Stimulated activated naive B cell treated with anti-CD40 and anti-IgM and Interleukin-4, amounts not matched to agents 10 μg/mL and 1 μg/mL and 100 μg/mL, for 72 hours (primary cell): ENCODE measurements at regions not wholly inside any gene's neighbourhood (a gene's known extent, or its start where the extent isn't known, plus 50 kb on each side); places are given as distances from the start of the nearest gene placed in this dataset.
"Not testable (repeated sequence)": the region's sequence is repeated elsewhere in the genome, so short reads cannot be mapped to it uniquely, and the experiment has no call there.

Experiments used
- ATAC-seq, 2 donors: fragments of 150-1000 bp; cut with Tn5 transposase; replicated peaks; 2 replicates each; pipeline ENCODE4 v1.10.0; 2021; ENCODE audit warnings: moderate library complexity in 1 of 2
- DNase-seq: peaks from one replicate; pipeline ENCODE4 v3.0.0; 2021
- H3K27ac Mint-ChIP-seq: one replicate; pipeline ENCODE4 v1.8.0; 2022; ENCODE audit warnings: mild to moderate bottlenecking, mixed read lengths
- H3K27me3 Mint-ChIP-seq, 2 donors: one replicate each; pipeline ENCODE4 v1.8.0; 2022; ENCODE audit warnings: mixed read lengths in 2 of 2
- H3K36me3 Mint-ChIP-seq, 2 donors: one replicate each; pipeline ENCODE4 v1.8.0; 2022; ENCODE audit warnings: mixed read lengths in 2 of 2, mild to moderate bottlenecking in 1 of 2
- H3K4me1 Mint-ChIP-seq, 2 donors: one replicate each; pipeline ENCODE4 v1.8.0; 2022; ENCODE audit warnings: mixed read lengths in 2 of 2, mild to moderate bottlenecking in 1 of 2
- H3K4me3 Mint-ChIP-seq, 2 donors: one replicate each; pipeline ENCODE4 v1.8.0; 2022; ENCODE audit warnings: mild to moderate bottlenecking in 2 of 2, mixed read lengths in 2 of 2, moderate library complexity in 1 of 2
- H3K9me3 Mint-ChIP-seq, 2 donors: one replicate each; pipeline ENCODE4 v1.8.0; 2022; ENCODE audit warnings: mixed read lengths in 2 of 2, mild to moderate bottlenecking in 1 of 2

GRCh38 chr3:55264919-55265318, 222.2 kb downstream of the WNT5A start:
- H3K9me3 Mint-ChIP-seq = peaks cover 4 to 5% of the 10 kb centered on the region in 2 donors
- no peaks in the 10 kb centered on the region for H3K27me3 Mint-ChIP-seq
- no peaks in the 10 kb centered on the region for H3K4me1 Mint-ChIP-seq
- DNase-seq = no peak
- ATAC-seq = no peak
- no peak overlapping the region for H3K27ac Mint-ChIP-seq
- no peaks in the 10 kb centered on the region for H3K36me3 Mint-ChIP-seq
- H3K4me3 Mint-ChIP-seq = no peak overlapping the region

GRCh38 chr3:55252921-55253320, 234.2 kb downstream of the WNT5A start:
- Mint-ChIP-seq H3K9me3 (peaks cover 8% of the 10 kb centered on the region in 2 donors), H3K4me1 (no peaks in the 10 kb centered on the region), H3K36me3 (no peaks in the 10 kb centered on the region), H3K27ac (no peak overlapping the region), H3K4me3 (no peak overlapping the region), H3K27me3 (no peaks in the 10 kb centered on the region)
- no peak for ATAC-seq
- no peak for DNase-seq

- not testable (repeated sequence) for ATAC-seq
Observed at GRCh38 chr3:55249156-55249555, 237.9 kb downstream of the WNT5A start.

GRCh38 chr3:55247666-55248065, 239.4 kb downstream of the WNT5A start:
- Mint-ChIP-seq H3K9me3 (peaks cover 8 to 14% of the 10 kb centered on the region in 2 donors), H3K27ac (no peak overlapping the region), H3K4me1 (no peaks in the 10 kb centered on the region), H3K36me3 (no peaks in the 10 kb centered on the region), H3K27me3 (no peaks in the 10 kb centered on the region), H3K4me3 (no peak overlapping the region)
- ATAC-seq = no peak
- DNase-seq = no peak

More at GRCh38 chr3:55249156-55249555, 237.9 kb downstream of the WNT5A start:
- H3K27ac Mint-ChIP-seq, H3K4me3 Mint-ChIP-seq, H3K27me3 Mint-ChIP-seq, DNase-seq, H3K4me1 Mint-ChIP-seq, H3K36me3 Mint-ChIP-seq: not testable (repeated sequence)
- peaks cover 11 to 14% of the 10 kb centered on the region in 2 donors for H3K9me3 Mint-ChIP-seq

GRCh38 chr3:55246033-55246432, 241.1 kb downstream of the WNT5A start:
- Mint-ChIP-seq H3K27ac (no peak overlapping the region), H3K27me3 (no peaks in the 10 kb centered on the region), H3K4me1 (no peaks in the 10 kb centered on the region), H3K36me3 (no peaks in the 10 kb centered on the region), H3K4me3 (no peak overlapping the region), H3K9me3 (peaks cover 4 to 12% of the 10 kb centered on the region in 2 donors)
- DNase-seq = no peak
- no peak for ATAC-seq

- Mint-ChIP-seq H3K27me3 (no peaks in the 10 kb centered on the region), H3K9me3 (peaks cover 4 to 12% of the 10 kb centered on the region in 2 donors), H3K36me3 (no peaks in the 10 kb centered on the region), H3K4me3 (no peak overlapping the region), H3K4me1 (no peaks in the 10 kb centered on the region), H3K27ac (no peak overlapping the region)
- ATAC-seq (no peak), DNase-seq (no peak)
Observed at GRCh38 chr3:55245351-55245750, 241.8 kb downstream of the WNT5A start.

GRCh38 chr3:55244247-55244646, 242.9 kb downstream of the WNT5A start:
- no peak for DNase-seq
- H3K4me3 Mint-ChIP-seq = no peak overlapping the region
- no peaks in the 10 kb centered on the region for H3K4me1 Mint-ChIP-seq
- no peak for ATAC-seq
- H3K27me3 Mint-ChIP-seq = no peaks in the 10 kb centered on the region
- H3K36me3 Mint-ChIP-seq = no peaks in the 10 kb centered on the region
- H3K9me3 Mint-ChIP-seq = peaks cover 7 to 10% of the 10 kb centered on the region in 2 donors
- H3K27ac Mint-ChIP-seq = no peak overlapping the region

GRCh38 chr3:55243678-55244077, 243.4 kb downstream of the WNT5A start:
- ATAC-seq = no peak
- no peak overlapping the region for H3K4me3 Mint-ChIP-seq
- H3K36me3 Mint-ChIP-seq = no peaks in the 10 kb centered on the region
- H3K27me3 Mint-ChIP-seq = no peaks in the 10 kb centered on the region
- DNase-seq = no peak
- H3K27ac Mint-ChIP-seq = no peak overlapping the region
- no peaks in the 10 kb centered on the region for H3K4me1 Mint-ChIP-seq
- peaks cover 7 to 11% of the 10 kb centered on the region in 2 donors for H3K9me3 Mint-ChIP-seq

GRCh38 chr3:55242921-55243320, 244.2 kb downstream of the WNT5A start:
- Mint-ChIP-seq H3K4me1 (no peaks in the 10 kb centered on the region), H3K27me3 (no peaks in the 10 kb centered on the region)
- no peak for DNase-seq

GRCh38 chr3:55241098-55241497, 246.0 kb downstream of the WNT5A start:
- peaks cover 0 to 4% of the 10 kb centered on the region in 2 donors for H3K27me3 Mint-ChIP-seq
- H3K36me3 Mint-ChIP-seq = no peaks in the 10 kb centered on the region
- ATAC-seq (no peak), DNase-seq (no peak)
- no peaks in the 10 kb centered on the region for H3K4me1 Mint-ChIP-seq
- H3K4me3 Mint-ChIP-seq = no peak overlapping the region
- H3K9me3 Mint-ChIP-seq = peaks cover 7 to 9% of the 10 kb centered on the region in 2 donors
- no peak overlapping the region for H3K27ac Mint-ChIP-seq

More at GRCh38 chr3:55242921-55243320, 244.2 kb downstream of the WNT5A start:
- no peak overlapping the region for H3K4me3 Mint-ChIP-seq
- H3K36me3 Mint-ChIP-seq = no peaks in the 10 kb centered on the region
- no peak for ATAC-seq
- no peak overlapping the region for H3K27ac Mint-ChIP-seq
- peaks cover 6 to 10% of the 10 kb centered on the region in 2 donors for H3K9me3 Mint-ChIP-seq

- Mint-ChIP-seq H3K9me3 (peaks cover 7 to 12% of the 10 kb centered on the region in 2 donors), H3K27ac (no peak overlapping the region), H3K4me3 (no peak overlapping the region), H3K36me3 (no peaks in the 10 kb centered on the region), H3K4me1 (no peaks in the 10 kb centered on the region), H3K27me3 (peaks cover 0 to 4% of the 10 kb centered on the region in 2 donors)
- DNase-seq = no peak
- no peak for ATAC-seq
Observed at GRCh38 chr3:55235416-55235815, 251.7 kb downstream of the WNT5A start.

GRCh38 chr3:55226696-55227095, 260.4 kb downstream of the WNT5A start:
- Mint-ChIP-seq H3K4me1 (no peaks in the 10 kb centered on the region), H3K27me3 (no peaks in the 10 kb centered on the region), H3K4me3 (no peak overlapping the region), H3K36me3 (no peaks in the 10 kb centered on the region), H3K9me3 (peaks cover 0 to 2% of the 10 kb centered on the region in 2 donors), H3K27ac (no peak overlapping the region)
- ATAC-seq (no peak), DNase-seq (no peak)

GRCh38 chr3:55218577-55218976, 268.5 kb downstream of the WNT5A start:
- Mint-ChIP-seq H3K4me3 (no peak overlapping the region), H3K36me3 (no peaks in the 10 kb centered on the region), H3K9me3 (peaks cover 18 to 23% of the 10 kb centered on the region in 2 donors), H3K27me3 (no peaks in the 10 kb centered on the region), H3K4me1 (no peaks in the 10 kb centered on the region), H3K27ac (no peak overlapping the region)
- no peak for DNase-seq
- ATAC-seq = no peak

- no peaks in the 10 kb centered on the region for H3K27me3 Mint-ChIP-seq
Observed at GRCh38 chr3:55207744-55208143, 279.4 kb downstream of the WNT5A start.

GRCh38 chr3:55205990-55206389, 278.1 kb upstream of the LRTM1 start:
- H3K4me3 Mint-ChIP-seq = no peak overlapping the region
- H3K27me3 Mint-ChIP-seq = no peaks in the 10 kb centered on the region
- DNase-seq = no peak
- ATAC-seq = no peak
- H3K4me1 Mint-ChIP-seq = no peaks in the 10 kb centered on the region
- no peak overlapping the region for H3K27ac Mint-ChIP-seq
- no peaks in the 10 kb centered on the region for H3K36me3 Mint-ChIP-seq
- H3K9me3 Mint-ChIP-seq = peaks cover 0 to 4% of the 10 kb centered on the region in 2 donors

More at GRCh38 chr3:55207744-55208143, 279.4 kb downstream of the WNT5A start:
- H3K4me3 Mint-ChIP-seq = no peak overlapping the region
- no peak overlapping the region for H3K27ac Mint-ChIP-seq
- no peak for ATAC-seq
- H3K36me3 Mint-ChIP-seq = no peaks in the 10 kb centered on the region
- DNase-seq = no peak
- H3K4me1 Mint-ChIP-seq = no peaks in the 10 kb centered on the region
- H3K9me3 Mint-ChIP-seq = peaks cover 4% of the 10 kb centered on the region in 2 donors

- DNase-seq (no peak), ATAC-seq (no peak)
- no peaks in the 10 kb centered on the region for H3K36me3 Mint-ChIP-seq
- H3K27ac Mint-ChIP-seq = no peak overlapping the region
- peaks cover 0 to 4% of the 10 kb centered on the region in 2 donors for H3K9me3 Mint-ChIP-seq
- H3K4me1 Mint-ChIP-seq = no peaks in the 10 kb centered on the region
- no peaks in the 10 kb centered on the region for H3K27me3 Mint-ChIP-seq
- no peak overlapping the region for H3K4me3 Mint-ChIP-seq
Observed at GRCh38 chr3:55204417-55204816, 276.6 kb upstream of the LRTM1 start.
